ENCODE measurements at regions not wholly inside any gene's neighbourhood (a gene's known extent, or its start where the extent isn't known, plus 50 kb on each side); places are given as distances from the start of the nearest gene placed in this dataset.

GRCh38 chr1:84740050-84740714 is 49.9 kb upstream of the SSX2IP start:
- H3K79me2 ChIP-seq (replicated peaks; ENCODE audit: insufficient read depth): no peaks in the 10 kb centered on the region
- H3K9me3 Mint-ChIP-seq: no peaks in the 10 kb centered on the region; the same call in 1 of the 3 replicates
- no peaks in the 10 kb centered on the region; the same call in 1 of the 2 replicates for H3F3A ChIP-seq (replicated peaks; ENCODE audit: low read depth)
- H3K9me2 ChIP-seq (ENCODE audit: insufficient read depth): 0 out of 2 replicates have a peak, but pooled peaks cover 3% of the 10 kb centered on the region
- H2AFZ ChIP-seq: peak overlapping the region; percentile 33; the same call in 1 of the 2 replicates
- DNase-seq (ENCODE audit: low spot score) (peak; percentile 44), ATAC-seq (peak; percentile 81)
- no peaks in the 10 kb centered on the region for H3K27me3 ChIP-seq (ENCODE audit: insufficient read depth)
- peaks cover 35% of the 10 kb centered on the region for H3K4me1 Mint-ChIP-seq
- no peak overlapping the region for H3K4me3 Mint-ChIP-seq
- no peak for TF ChIP-seq EZH2 (IDR thresholded peaks at IDR 0.05; ENCODE audit: low read depth, unreplicated experiment)
- TF ChIP-seq POLR2AphosphoS5 (IDR thresholded peaks at IDR 0.05; ENCODE audit: low read depth): no peak
- no peak for TF ChIP-seq ZNF331 (CRISPR knock-in tag; IDR thresholded peaks at IDR 0.05; ENCODE audit: low read depth)
- TF ChIP-seq ETS1 (IDR thresholded peaks at IDR 0.05): no peak
- TF ChIP-seq REST (IDR thresholded peaks at IDR 0.05; ENCODE audit: unreplicated experiment): no peak
- no peak for TF ChIP-seq CTCF (conservative IDR thresholded peaks at IDR 0.05; ENCODE audit: low read depth in 2 of 2)
- TF ChIP-seq JUNB (IDR thresholded peaks at IDR 0.05; ENCODE audit: unreplicated experiment): no peak
- no peak for TF ChIP-seq NANOG (IDR thresholded peaks at IDR 0.05; ENCODE audit: borderline replicate concordance)
- peaks cover 2% of the 10 kb centered on the region for H3K27me3 Mint-ChIP-seq (ENCODE audit: insufficient read depth, low read depth, poor library complexity)
- H3K27ac ChIP-seq (ENCODE audit: low read depth): 0 out of 2 replicates have a peak overlapping the region, but pooled peaks have one; percentile 51
- no peaks in the 10 kb centered on the region for H3K36me3 ChIP-seq (ENCODE audit: insufficient read depth)
- H3K27ac Mint-ChIP-seq: no peak overlapping the region
- H3K4me3 ChIP-seq: no peak overlapping the region
- H3K36me3 Mint-ChIP-seq (ENCODE audit: low read depth): no peaks in the 10 kb centered on the region
- peak overlapping the region; percentile 55 for H3K4me2 ChIP-seq
- peaks cover 36% of the 10 kb centered on the region for H3K4me1 ChIP-seq (ENCODE audit: insufficient read depth)
- H4K20me1 ChIP-seq (replicated peaks; ENCODE audit: insufficient read depth): no peaks in the 10 kb centered on the region
